ENCODE measurements at regions not wholly inside any gene's neighbourhood (a gene's known extent, or its start where the extent isn't known, plus 50 kb on each side); places are given as distances from the start of the nearest gene placed in this dataset.

DNA sequence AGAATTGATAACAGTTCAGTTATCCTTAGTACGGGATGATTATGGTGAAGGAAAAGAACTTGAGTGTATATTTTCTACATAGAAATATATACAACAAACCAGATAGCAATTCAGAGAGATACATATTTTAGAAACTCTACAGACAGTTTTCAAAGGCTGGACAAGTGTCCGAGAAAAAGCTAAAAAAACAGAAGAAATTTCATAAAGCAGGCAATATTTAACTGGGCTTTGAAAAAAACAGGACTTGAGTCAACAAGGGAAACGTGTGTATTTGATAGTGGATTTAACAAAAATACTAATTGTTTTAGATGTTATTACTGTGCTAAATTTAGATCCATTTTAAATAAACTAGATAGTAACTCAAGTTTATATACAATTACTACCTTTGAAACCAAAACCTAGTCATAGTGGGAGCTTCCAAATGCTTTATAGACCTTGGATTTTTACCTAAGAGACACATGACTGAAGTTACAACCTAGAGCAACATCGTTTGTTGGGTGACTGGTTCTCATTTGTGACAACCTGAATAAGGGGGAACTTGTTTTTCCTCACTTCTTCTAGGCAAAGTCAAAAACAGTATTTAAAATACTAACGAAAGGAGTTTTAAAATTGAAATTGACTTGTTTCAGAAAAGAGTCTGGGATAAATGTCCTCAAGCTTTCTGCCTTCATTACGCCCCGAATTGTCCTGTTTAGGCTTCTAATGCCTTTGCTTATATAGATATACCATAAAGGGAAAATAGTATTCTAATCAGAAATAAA is 116.7 kb upstream of the PRSS16 start:
- TF ChIP-seq POLR2A (IDR thresholded peaks at IDR 0.05; ENCODE audit: low read length), result no peak
- TF ChIP-seq, protein P1, sequence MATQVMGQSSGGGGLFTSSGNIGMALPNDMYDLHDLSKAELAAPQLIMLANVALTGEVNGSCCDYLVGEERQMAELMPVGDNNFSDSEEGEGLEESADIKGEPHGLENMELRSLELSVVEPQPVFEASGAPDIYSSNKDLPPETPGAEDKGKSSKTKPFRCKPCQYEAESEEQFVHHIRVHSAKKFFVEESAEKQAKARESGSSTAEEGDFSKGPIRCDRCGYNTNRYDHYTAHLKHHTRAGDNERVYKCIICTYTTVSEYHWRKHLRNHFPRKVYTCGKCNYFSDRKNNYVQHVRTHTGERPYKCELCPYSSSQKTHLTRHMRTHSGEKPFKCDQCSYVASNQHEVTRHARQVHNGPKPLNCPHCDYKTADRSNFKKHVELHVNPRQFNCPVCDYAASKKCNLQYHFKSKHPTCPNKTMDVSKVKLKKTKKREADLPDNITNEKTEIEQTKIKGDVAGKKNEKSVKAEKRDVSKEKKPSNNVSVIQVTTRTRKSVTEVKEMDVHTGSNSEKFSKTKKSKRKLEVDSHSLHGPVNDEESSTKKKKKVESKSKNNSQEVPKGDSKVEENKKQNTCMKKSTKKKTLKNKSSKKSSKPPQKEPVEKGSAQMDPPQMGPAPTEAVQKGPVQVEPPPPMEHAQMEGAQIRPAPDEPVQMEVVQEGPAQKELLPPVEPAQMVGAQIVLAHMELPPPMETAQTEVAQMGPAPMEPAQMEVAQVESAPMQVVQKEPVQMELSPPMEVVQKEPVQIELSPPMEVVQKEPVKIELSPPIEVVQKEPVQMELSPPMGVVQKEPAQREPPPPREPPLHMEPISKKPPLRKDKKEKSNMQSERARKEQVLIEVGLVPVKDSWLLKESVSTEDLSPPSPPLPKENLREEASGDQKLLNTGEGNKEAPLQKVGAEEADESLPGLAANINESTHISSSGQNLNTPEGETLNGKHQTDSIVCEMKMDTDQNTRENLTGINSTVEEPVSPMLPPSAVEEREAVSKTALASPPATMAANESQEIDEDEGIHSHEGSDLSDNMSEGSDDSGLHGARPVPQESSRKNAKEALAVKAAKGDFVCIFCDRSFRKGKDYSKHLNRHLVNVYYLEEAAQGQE (IDR thresholded peaks at IDR 0.05), result no peak
- TF ChIP-seq, protein P2, sequence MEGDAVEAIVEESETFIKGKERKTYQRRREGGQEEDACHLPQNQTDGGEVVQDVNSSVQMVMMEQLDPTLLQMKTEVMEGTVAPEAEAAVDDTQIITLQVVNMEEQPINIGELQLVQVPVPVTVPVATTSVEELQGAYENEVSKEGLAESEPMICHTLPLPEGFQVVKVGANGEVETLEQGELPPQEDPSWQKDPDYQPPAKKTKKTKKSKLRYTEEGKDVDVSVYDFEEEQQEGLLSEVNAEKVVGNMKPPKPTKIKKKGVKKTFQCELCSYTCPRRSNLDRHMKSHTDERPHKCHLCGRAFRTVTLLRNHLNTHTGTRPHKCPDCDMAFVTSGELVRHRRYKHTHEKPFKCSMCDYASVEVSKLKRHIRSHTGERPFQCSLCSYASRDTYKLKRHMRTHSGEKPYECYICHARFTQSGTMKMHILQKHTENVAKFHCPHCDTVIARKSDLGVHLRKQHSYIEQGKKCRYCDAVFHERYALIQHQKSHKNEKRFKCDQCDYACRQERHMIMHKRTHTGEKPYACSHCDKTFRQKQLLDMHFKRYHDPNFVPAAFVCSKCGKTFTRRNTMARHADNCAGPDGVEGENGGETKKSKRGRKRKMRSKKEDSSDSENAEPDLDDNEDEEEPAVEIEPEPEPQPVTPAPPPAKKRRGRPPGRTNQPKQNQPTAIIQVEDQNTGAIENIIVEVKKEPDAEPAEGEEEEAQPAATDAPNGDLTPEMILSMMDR (IDR thresholded peaks at IDR 0.05), result no peak

All from A549 (cell line).